ENCODE measurements at regions not wholly inside any gene's neighbourhood (a gene's known extent, or its start where the extent isn't known, plus 50 kb on each side); places are given as distances from the start of the nearest gene placed in this dataset.

DNA sequence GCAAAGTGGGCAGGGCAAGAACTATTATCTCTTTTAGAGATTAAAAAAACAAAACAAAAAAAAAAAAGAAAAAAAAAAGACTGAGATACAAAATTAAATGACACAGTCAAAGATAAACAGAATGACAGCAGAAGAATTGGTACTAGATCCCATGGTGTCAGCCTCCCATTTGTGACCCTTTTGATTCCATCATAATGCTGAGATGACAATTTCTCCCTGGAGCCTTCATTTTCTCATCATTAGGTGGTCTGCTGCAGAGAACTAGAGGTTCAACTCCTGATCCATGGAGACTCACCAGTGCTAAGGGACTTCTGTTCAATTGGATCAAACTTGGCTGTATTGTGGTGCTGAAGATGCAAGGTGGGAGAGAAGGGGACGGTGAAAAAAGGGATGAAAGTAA is 123.5 kb upstream of the SPDL1 start:
- TF ChIP-seq, protein P1, sequence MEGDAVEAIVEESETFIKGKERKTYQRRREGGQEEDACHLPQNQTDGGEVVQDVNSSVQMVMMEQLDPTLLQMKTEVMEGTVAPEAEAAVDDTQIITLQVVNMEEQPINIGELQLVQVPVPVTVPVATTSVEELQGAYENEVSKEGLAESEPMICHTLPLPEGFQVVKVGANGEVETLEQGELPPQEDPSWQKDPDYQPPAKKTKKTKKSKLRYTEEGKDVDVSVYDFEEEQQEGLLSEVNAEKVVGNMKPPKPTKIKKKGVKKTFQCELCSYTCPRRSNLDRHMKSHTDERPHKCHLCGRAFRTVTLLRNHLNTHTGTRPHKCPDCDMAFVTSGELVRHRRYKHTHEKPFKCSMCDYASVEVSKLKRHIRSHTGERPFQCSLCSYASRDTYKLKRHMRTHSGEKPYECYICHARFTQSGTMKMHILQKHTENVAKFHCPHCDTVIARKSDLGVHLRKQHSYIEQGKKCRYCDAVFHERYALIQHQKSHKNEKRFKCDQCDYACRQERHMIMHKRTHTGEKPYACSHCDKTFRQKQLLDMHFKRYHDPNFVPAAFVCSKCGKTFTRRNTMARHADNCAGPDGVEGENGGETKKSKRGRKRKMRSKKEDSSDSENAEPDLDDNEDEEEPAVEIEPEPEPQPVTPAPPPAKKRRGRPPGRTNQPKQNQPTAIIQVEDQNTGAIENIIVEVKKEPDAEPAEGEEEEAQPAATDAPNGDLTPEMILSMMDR (IDR thresholded peaks at IDR 0.05; ENCODE audit: extremely low read depth in 1 of 2, insufficient read depth in 1 of 2, low read depth in 1 of 2, low read length in 2 of 2): no peak
- no peak for TF ChIP-seq POLR2A (IDR thresholded peaks at IDR 0.05; ENCODE audit: low read depth, low read length)

Data from endothelial cell of umbilical vein (primary cell).